Right lobe of liver (tissue), 4 donors: ENCODE measurements at regions not wholly inside any gene's neighbourhood (a gene's known extent, or its start where the extent isn't known, plus 50 kb on each side); places are given as distances from the start of the nearest gene placed in this dataset.

Experiments
- CTCF ChIP-seq, 4 donors: fragments of 200-600 bp in 3 of 4; fragments of 450-650 bp in 1 of 4; IDR thresholded peaks; one replicate each; pipeline versions ENCODE4 v1.5.1 to v1.8.0; 2016 to 2022; ENCODE audit warnings: antibody characterized with exemption in 4 of 4, mild to moderate bottlenecking in 2 of 4
- POLR2A ChIP-seq: fragments of 450-650 bp; IDR thresholded peaks from one replicate; pipeline ENCODE4 v1.6.1; 2017; ENCODE audit warnings: antibody characterized with exemption, mild to moderate bottlenecking
- donor health status: DM: no; HTN: no; CAD: no.
- donor health status: DM: no; HTN: no; CAD: no.
- donor health status: DM: no; HTN: yes; CAD: no.

- no peak for TF ChIP-seq POLR2A
- peak in 3 of 4 donors; percentile 5 to 32 (median 17) for TF ChIP-seq CTCF (IDR thresholded peaks at IDR 0.05)
Measured at GRCh38 chr12:114213055-114213581, 192.8 kb downstream of the TBX5 start.
